Activated T-cell treated with anti-CD3 and anti-CD28 coated beads, Interleukin-2, amount 50 U/mL, for 4 hours (primary cell): ENCODE measurements at regions not wholly inside any gene's neighbourhood (a gene's known extent, or its start where the extent isn't known, plus 50 kb on each side); places are given as distances from the start of the nearest gene placed in this dataset.

Source experiments
- ATAC-seq, 2 donors: fragments of 200-7000 bp; cut with Tn5 transposase; one replicate each; pipeline ENCODE4 v1.10.0; 2021
- DNase-seq: peaks from one replicate; pipeline ENCODE4 v3.0.0-alpha.2; 2020
- H3K27me3 Mint-ChIP-seq: one replicate; pipeline ENCODE4 v1.8.0; 2021; ENCODE audit warnings: low read depth, mixed read lengths
- H3K36me3 Mint-ChIP-seq: one replicate; pipeline ENCODE4 v1.8.0; 2022; ENCODE audit warnings: mixed read lengths; ENCODE audit not compliant: insufficient read depth
- H3K4me1 Mint-ChIP-seq: one replicate; pipeline ENCODE4 v1.8.0; 2021; ENCODE audit warnings: low read depth, mixed read lengths
- H3K4me3 Mint-ChIP-seq: one replicate; pipeline ENCODE4 v1.8.0; 2021; ENCODE audit warnings: mild to moderate bottlenecking, moderate library complexity, mixed read lengths
- H3K9me3 Mint-ChIP-seq: one replicate; pipeline ENCODE4 v1.8.0; 2021; ENCODE audit warnings: mixed read lengths

DNA sequence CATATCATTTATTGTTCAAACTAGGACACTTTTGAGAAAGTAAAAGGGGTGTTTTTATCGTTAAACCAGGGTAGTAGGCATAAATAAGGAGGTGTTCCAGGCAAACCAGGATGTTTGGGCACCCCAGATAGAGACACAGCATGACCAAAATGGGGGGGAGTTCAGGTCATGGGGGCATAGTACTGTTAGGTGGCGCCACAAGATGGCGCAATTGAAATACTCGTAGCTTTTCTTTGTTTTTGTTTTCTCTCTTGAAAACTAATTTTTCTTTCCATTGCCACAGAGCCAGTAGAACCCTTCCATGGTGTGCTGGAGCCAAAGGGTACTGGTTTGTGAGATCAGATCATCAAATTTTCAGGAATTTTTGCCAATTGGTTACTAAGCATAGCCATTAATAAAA lies 283.4 kb downstream of the BCOR start:
- peaks cover 27% of the 10 kb centered on the region for H3K4me1 Mint-ChIP-seq
- peak; percentile 40 for DNase-seq
- H3K4me3 Mint-ChIP-seq: no peak overlapping the region
- ATAC-seq: no peak
- H3K36me3 Mint-ChIP-seq: no peaks in the 10 kb centered on the region
- H3K27me3 Mint-ChIP-seq: no peaks in the 10 kb centered on the region
- H3K9me3 Mint-ChIP-seq: no peaks in the 10 kb centered on the region

DNA sequence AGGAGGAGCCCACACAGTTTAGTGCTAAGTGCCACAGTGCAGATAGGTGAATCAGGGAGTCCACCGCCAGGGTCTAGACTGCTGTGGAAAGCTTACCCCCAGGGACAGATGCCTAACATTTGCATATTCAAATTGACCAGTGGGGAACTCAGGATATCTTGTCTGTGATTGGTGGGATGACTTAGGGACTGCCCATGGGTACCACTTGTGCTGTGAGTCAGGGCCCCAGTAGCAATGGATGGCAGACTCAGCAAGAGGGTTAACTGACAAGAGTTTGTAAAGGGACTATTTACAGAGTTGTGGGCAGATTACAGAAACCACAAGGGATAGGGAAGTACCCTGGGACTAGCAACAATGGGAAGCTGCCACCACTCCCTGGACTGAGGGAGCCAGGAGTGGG lies 282.1 kb downstream of the BCOR start:
- peaks cover 27% of the 10 kb centered on the region for H3K4me1 Mint-ChIP-seq
- no peak overlapping the region for H3K4me3 Mint-ChIP-seq
- ATAC-seq: peak; percentile 61 to 69
- H3K9me3 Mint-ChIP-seq: no peaks in the 10 kb centered on the region
- no peak for DNase-seq
- H3K36me3 Mint-ChIP-seq: no peaks in the 10 kb centered on the region
- H3K27me3 Mint-ChIP-seq: peaks cover 4% of the 10 kb centered on the region

DNA sequence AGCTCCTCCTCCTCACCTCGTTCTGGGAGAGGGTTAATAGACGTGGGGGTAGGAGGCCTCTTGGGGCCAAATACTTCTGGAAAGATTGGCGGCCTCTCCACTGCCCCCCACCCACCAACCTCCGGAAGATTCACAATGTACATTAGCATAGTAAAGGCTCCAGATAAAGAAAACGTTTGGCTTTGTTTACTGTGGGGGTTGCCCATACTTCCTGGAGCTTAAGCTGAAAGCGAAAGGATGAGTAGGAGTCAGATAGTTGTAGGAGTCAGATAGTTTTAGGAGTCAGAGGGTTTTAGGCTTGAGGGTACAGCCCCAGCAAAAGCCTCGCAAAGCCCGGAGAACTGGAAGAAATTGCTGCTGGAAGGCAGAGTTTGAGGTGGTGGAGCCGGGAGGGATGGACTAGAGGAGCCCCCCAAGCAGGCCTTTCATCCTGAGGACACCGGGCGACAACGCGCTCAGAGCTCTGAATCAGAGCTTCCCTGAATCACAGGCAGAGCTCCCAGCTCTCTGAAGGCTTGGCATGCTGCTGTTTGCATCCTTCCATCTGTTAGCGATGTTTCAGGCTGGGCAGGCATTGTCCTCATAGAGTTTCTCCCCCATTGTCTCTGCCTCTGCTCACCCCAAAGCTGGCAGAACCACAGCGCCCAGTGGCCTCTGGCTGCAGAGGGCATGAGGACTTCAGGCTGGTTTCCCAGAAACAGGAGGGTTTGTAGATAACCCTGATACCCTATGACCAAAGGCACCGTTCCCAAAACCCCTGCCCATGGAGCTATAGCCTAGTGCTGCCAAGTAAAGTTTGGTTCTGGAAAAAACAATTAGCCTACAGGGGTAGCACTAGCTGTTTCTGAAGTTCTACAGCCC lies 280.7 kb downstream of the BCOR start:
- H3K9me3 Mint-ChIP-seq: no peaks in the 10 kb centered on the region
- peak; percentile 72 to 77 for ATAC-seq
- DNase-seq: no peak
- H3K27me3 Mint-ChIP-seq: peaks cover 4% of the 10 kb centered on the region
- no peak overlapping the region for H3K4me3 Mint-ChIP-seq
- H3K4me1 Mint-ChIP-seq: peaks cover 27% of the 10 kb centered on the region
- no peaks in the 10 kb centered on the region for H3K36me3 Mint-ChIP-seq

DNA sequence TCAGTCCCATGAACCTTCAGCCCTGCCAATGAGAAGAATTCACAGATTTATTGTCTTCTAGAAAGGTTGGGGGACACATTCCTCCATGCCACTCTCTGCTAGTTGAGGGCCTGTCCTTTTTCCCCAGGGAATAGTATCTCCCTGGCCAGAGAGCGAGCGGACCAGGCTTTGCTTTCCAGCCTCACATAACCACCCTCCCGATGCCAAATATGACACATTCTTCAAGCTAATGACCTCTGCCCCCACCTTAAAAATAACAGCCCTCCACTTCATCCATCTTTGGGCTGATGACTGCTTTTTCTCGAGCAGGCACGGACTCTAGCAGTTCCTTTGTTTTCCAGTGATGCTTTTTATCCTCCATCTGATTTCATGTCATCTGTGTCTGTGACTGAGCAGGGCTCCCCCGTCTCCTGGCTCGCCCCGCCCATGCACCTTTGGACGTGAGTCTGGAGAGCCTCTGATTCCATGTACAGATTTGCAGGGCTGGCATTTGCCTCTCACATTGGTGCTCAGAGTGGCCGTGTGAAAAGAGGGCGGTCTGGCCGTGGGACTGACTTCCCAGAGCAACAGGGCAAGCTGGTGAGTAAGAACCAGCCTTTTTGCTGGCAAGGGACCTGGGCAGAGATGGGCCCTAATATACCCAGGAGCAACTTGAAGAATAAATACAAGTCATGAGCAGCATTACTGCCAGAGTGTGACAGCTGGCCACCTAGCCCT lies 279.8 kb downstream of the BCOR start:
- DNase-seq (no peak), ATAC-seq (no peak)
- peaks cover 4% of the 10 kb centered on the region for H3K27me3 Mint-ChIP-seq
- H3K9me3 Mint-ChIP-seq: no peaks in the 10 kb centered on the region
- H3K36me3 Mint-ChIP-seq: no peaks in the 10 kb centered on the region
- peaks cover 27% of the 10 kb centered on the region for H3K4me1 Mint-ChIP-seq
- H3K4me3 Mint-ChIP-seq: no peak overlapping the region

DNA sequence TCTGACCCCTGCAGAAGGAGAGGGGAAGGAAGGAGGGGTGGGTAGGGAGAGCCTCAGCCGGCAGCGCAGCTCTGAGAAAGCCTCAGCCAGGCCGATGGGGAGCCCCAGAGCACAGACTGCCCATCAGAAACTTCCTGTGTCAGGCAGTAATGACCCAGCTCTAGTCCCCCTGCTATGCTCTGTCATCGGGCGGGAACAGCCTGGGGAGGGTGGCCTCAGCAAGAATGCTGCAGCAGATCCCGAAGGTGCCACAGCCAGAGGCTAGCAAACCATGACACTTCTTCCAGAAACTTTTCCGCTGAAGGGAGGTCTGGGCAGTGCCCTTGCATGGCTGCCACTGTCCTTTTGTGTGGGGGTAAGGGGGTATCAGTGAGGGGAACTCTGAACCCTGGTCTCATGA lies 279.0 kb downstream of the BCOR start:
- Mint-ChIP-seq H3K27me3 (peaks cover 4% of the 10 kb centered on the region), H3K4me3 (no peak overlapping the region), H3K4me1 (peaks cover 28% of the 10 kb centered on the region), H3K9me3 (no peaks in the 10 kb centered on the region), H3K36me3 (no peaks in the 10 kb centered on the region)
- DNase-seq: no peak
- ATAC-seq: no peak

DNA sequence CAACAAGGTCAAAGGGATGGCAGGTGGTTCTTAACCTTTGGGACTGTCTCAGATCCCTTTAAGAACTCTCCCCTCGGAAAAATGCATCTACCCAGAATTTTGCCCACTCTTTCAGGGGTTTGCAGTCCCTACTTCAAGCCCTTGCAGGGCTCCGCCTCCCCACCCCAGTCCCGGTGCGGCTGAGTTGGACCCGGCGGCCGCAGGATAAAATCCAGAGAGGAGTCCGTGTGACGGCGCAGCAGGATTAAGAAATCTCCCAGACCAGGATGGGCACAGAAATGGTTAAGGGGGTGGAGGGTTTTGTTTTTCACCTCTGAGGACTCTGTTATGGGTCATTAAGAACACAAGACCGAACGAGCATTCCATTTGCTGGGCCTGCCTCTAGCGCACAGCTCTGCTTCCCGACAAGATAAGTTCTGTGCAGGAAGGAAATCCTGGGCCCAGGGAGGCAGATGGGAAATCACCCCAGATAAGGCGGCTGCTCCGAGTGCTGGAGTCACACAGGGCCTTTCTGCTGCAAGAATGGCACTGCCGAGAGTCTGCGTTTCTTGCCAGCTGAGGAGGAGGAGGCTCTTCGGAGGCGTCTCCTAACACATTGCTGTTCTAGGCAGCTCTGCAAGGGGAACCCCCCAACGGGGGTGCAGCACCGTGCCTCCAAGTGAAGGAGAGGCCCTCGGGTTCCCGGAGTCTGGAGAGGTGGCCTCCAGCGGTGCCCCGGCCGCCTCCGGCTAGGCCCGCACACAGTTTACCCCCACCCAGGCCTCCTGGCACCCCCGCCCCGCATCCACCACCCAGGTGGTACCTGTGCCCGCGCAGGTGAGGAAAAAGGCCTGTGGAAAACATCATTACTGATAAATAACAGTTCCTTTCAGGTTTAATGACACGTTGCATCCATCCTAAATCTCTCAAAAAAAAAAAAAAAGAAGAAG lies 277.6 kb downstream of the BCOR start:
- no peaks in the 10 kb centered on the region for H3K9me3 Mint-ChIP-seq
- ATAC-seq (peak in 1 of 2 donors; percentile 24), DNase-seq (no peak)
- peaks cover 27% of the 10 kb centered on the region for H3K4me1 Mint-ChIP-seq
- peak overlapping the region; percentile 54 for H3K4me3 Mint-ChIP-seq
- peaks cover 4% of the 10 kb centered on the region for H3K27me3 Mint-ChIP-seq
- no peaks in the 10 kb centered on the region for H3K36me3 Mint-ChIP-seq

DNA sequence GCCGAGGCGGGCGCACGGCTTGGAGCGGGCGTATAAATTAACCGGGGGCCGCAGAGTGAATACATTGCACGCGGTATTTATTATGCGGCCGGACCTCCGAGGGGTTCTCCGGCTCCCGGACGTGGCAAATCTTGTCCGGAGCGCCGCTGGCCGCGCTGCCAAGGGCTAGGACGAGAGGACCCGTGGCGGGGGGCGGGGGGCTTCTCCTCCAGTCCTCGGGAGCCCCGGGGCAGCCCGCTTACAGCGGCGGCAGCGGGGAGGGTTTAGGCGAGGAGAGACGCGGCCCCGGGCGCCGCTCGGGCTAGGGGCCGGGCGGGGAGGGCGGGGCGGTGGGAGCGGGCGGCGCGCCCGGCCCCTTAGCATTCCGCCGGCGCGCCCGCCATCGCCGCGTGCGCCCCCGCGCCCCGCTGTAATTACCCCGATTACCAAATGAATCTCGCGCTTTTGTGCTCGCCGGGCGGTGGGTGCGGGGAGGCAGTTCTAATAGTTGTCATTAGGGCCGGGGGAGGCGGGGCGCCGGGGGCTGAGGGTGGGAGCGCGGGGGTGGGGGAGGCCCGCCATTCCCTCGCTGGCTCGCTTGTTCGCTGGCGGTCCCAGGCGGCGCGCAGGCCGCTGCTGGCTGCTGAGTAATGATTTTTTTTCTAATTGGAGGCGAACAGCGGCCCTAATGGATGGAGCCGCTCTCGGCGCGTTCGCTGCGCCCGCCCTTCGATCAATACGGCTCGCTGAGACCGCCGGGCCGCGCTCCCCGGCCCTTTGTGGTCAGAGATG lies 276.6 kb downstream of the BCOR start:
- peak; percentile 25 to 42 for ATAC-seq
- no peaks in the 10 kb centered on the region for H3K36me3 Mint-ChIP-seq
- peak; percentile 49 for DNase-seq
- H3K9me3 Mint-ChIP-seq: no peaks in the 10 kb centered on the region
- H3K4me1 Mint-ChIP-seq: peaks cover 20% of the 10 kb centered on the region
- H3K4me3 Mint-ChIP-seq: peak overlapping the region; percentile 54
- peaks cover 4% of the 10 kb centered on the region for H3K27me3 Mint-ChIP-seq

DNA sequence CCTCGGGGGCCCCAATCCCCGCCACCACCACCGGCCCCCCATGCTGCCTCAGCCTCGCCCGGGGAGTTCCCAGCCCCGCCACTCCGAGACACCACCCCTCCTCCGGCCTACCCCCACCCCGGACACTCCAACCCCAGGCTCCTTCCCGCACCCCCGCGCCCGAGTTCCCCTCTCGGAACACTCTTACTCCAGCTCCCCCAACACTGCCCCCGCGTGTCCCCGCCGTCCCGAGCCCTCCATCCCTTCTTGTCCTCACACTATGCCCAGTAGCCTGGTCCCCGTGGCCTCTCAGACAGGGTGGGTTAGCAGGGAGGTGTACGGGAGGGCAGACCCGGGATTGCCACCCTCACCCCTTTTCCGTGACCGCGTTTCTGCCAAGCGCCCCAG lies 276.1 kb downstream of the BCOR start:
- Mint-ChIP-seq H3K4me3 (peak overlapping the region; percentile 35), H3K36me3 (no peaks in the 10 kb centered on the region), H3K27me3 (peaks cover 4% of the 10 kb centered on the region), H3K4me1 (peaks cover 14% of the 10 kb centered on the region), H3K9me3 (no peaks in the 10 kb centered on the region)
- DNase-seq (no peak), ATAC-seq (no peak)

DNA sequence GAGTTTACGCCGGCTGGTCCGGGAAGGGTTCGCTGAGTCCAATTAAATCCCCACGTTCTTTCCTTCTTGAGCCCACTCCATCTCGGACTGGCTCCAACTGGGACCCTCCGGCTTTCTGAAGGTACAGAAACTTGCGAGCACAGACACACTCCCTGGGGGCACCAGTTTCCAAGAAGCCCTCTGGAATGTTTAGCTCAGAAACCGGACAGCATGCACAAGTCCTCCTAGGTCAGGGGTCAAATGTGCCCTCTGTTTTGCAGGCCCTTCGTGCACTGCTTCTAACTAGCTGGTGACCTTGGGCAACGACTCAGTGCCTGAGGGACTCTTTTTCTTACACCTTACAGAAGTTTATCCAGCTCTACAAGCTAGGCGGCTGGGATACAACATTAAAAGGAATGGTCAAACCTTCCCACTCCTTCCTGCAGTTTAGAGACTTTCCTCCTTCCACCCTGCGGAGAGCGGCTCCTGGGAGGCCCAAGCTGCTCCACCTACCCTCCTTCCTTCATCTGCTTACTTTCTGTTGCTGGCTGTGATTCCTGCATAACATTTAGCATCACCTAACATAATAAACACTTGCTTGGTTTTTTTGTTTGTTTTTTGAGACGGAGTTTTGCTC lies 275.5 kb downstream of the BCOR start:
- Mint-ChIP-seq H3K9me3 (no peaks in the 10 kb centered on the region), H3K4me1 (peaks cover 9% of the 10 kb centered on the region), H3K4me3 (peak overlapping the region; percentile 35), H3K36me3 (no peaks in the 10 kb centered on the region), H3K27me3 (peaks cover 4% of the 10 kb centered on the region)
- ATAC-seq: no peak
- no peak for DNase-seq

DNA sequence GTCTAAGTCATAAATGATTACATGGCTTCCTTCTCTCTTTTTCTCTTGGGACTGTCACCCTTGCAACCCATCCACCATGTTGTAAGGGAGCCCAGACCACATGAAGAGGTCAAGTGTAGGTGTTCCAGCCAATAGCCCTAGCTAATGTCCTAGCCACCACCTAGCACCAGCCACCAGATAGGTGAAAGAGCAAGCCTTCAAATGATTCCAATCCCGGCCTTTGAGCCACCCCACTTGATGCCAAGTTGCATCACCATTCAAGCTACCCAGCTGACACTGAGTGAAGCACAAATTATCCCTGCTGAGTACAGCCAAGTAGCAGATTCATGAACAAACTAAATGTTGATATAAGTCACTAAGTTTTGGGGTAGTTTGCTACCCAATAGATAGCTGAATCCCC lies 274.3 kb downstream of the BCOR start:
- peaks cover 4% of the 10 kb centered on the region for H3K27me3 Mint-ChIP-seq
- no peaks in the 10 kb centered on the region for H3K36me3 Mint-ChIP-seq
- no peak overlapping the region for H3K4me3 Mint-ChIP-seq
- peaks cover 4% of the 10 kb centered on the region for H3K4me1 Mint-ChIP-seq
- ATAC-seq (no peak), DNase-seq (no peak)
- no peaks in the 10 kb centered on the region for H3K9me3 Mint-ChIP-seq

DNA sequence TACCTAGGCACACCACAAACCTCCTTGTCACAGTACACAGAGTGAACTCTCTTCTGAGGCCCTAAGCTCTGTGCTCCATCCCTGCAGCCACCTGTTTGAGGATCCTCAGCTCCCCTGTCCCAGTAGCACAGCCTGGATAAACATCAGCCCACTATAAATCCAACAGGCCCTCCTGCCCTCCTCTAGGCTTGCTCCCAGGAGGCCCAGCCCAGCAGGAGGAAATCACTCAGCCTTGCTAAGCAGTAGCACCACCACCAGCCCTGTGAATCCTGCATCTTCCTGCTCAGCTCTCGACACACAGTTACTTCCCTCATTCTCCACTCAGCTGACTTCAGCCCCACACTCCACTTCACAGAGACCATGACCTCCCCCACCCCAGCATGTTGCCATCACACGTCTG lies 273.9 kb downstream of the BCOR start:
- no peak overlapping the region for H3K4me3 Mint-ChIP-seq
- H3K27me3 Mint-ChIP-seq: peaks cover 4% of the 10 kb centered on the region
- DNase-seq: no peak
- ATAC-seq: no peak
- H3K4me1 Mint-ChIP-seq: peaks cover 4% of the 10 kb centered on the region
- H3K9me3 Mint-ChIP-seq: no peaks in the 10 kb centered on the region
- H3K36me3 Mint-ChIP-seq: no peaks in the 10 kb centered on the region

DNA sequence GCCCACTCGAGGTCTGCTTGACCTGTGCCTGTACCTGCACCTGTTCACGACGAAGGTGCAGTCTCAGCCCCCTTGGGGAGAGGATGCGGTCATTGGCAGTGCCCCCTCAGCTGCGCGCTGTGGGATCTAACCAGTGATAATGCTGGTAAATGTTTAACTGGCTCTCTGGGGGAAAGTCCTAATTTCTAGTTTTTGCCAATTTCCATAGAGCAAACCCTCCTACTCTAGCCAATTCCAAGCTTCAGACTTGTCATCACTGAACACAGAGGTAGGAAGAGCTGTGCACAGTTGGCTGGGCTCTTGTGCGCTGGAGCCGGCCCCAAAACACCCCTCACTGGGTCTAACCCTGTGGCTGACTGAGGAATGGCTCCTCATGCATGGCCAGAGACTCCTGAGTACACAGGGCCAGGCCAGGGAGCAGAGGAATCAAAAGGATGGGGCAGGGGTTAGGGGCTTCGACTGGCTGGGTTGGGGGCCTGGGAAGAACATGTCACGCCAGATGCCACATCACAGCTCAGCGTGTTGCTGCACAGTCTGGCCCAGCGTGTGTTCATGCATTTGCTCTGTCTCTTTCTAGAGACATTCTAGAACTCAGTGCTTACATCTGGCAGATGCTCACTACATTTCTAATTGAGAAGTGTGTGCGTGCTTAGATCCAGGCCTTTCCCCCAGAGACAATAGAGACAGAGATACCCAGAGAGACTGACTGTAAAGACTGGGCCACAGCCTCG lies 270.8 kb downstream of the BCOR start:
- Mint-ChIP-seq H3K4me1 (peaks cover 4% of the 10 kb centered on the region), H3K36me3 (no peaks in the 10 kb centered on the region), H3K27me3 (no peaks in the 10 kb centered on the region), H3K4me3 (no peak overlapping the region), H3K9me3 (no peaks in the 10 kb centered on the region)
- ATAC-seq (no peak), DNase-seq (no peak)

DNA sequence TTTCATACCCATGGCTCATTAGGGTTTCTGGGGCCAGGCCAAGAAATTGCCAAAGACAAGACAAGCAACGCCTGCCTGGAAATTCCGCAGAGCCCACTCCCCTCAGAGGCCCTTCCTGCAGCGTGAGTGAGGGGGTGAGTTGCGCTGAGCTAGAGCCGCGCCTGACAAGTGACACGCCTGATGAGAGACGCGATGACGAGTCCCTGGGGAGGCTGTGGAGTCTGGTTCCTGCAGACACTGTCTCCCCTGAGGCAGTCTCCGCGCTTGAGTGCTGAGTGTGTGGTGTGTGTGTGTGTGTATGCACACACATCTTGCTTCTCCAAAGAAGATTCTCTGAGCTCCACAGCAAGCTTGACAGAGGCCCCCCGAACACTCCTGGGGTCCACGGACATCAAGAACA lies 269.8 kb downstream of the BCOR start:
- H3K4me1 Mint-ChIP-seq: peaks cover 4% of the 10 kb centered on the region
- H3K4me3 Mint-ChIP-seq: no peak overlapping the region
- H3K9me3 Mint-ChIP-seq: no peaks in the 10 kb centered on the region
- ATAC-seq: no peak
- no peaks in the 10 kb centered on the region for H3K27me3 Mint-ChIP-seq
- H3K36me3 Mint-ChIP-seq: no peaks in the 10 kb centered on the region
- no peak for DNase-seq
